ENCODE measurements at regions not wholly inside any gene's neighbourhood (a gene's known extent, or its start where the extent isn't known, plus 50 kb on each side); places are given as distances from the start of the nearest gene placed in this dataset.
"Not testable (repeated sequence)": the region's sequence is repeated elsewhere in the genome, so short reads cannot be mapped to it uniquely, and the experiment has no call there.

DNA sequence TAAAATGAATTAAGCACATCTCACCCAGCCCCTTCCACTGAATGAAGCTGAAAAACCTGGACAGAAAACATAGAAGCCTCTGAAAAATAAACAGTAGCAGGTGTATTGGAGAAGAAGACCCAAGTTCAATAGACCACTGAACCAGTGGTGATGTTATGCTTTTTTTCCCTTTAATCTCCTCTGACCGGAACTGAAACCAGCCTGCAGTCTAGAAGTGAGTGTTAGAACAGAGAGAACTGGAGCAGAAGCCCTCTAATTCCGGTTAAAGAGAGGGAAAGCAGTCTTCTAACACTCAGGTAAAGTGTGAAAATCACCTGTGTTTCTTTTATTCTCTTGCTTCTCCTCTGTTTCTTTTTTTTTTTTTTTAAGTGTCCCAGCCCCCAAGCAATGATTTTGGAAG lies 83.5 kb upstream of the CCL21 start:
- DNase-seq (ENCODE audit: low read depth in 3 of 3): no peak

DNA sequence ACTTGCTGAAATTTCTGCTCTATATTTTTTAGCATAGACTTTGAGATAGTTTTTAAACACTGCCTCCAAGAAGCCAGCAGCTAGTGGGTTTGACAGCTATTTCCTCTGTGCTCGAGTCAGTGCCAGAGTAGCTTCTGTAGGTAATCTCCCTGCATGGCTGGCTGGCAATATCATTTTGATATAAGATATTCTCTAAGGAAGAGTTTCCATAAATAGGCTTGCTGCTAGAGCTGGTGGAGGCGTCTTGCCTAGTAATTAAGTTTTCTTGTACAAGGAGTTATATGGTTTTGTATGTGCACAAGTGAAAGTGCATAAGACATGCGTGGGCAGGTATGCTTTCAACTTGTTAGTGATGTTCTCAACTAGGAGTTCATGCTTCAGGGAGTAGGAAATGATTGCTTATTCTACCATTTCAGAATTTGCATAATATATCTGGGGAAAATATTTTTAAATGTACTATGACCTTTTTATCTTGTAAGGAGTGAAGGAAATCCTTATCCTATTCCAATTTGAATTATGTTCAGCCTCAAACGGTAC lies 74.1 kb upstream of the CCL21 start:
- no peak for DNase-seq (ENCODE audit: low read depth in 3 of 3)

DNA sequence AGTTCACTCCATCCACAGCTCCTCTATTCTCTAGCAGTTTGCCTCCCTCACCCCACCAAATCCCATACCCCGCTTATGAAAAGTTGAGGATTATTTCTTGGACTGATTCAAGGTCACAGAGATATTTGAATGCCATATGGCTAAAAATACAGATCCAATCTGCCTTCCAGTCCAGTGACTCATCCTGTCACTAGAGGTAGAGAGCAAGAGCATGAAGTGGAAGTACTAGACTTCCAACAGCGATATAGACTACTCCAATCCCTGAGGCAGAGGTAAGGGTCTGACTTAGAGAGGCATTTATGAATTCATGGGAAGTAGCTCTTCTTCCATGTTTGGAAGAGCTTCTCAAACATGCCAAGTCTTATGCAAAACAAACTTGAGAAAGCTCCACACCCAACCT lies 72.4 kb upstream of the CCL21 start:
- no peak for DNase-seq (ENCODE audit: low read depth in 3 of 3)

GRCh38 chr9:34777666-34778065 lies 67.7 kb upstream of the CCL21 start:
- no peak for DNase-seq (ENCODE audit: low read depth in 3 of 3)

DNA sequence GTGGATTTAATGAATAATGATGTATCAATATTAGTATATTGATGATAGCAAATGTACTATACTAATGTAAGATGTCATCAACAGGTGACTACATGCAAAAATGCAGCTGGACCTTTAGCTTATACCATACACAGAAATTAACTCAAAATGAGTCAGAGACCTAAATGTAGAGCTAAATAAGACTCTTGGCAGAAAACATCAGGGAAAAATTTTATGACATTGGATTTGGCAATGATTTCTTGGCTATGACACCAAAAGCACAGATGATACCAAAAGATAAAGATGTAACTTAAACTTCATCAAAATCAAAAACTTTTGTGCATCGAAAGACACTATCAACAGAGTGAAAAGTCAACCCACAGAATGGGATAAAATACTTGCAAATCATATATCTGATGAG lies 64.0 kb upstream of the CCL21 start:
- no peak for DNase-seq (ENCODE audit: low read depth in 3 of 3)

GRCh38 chr9:34773306-34773910 lies 63.5 kb upstream of the CCL21 start:
- DNase-seq (ENCODE audit: low read depth in 3 of 3): no peak

DNA sequence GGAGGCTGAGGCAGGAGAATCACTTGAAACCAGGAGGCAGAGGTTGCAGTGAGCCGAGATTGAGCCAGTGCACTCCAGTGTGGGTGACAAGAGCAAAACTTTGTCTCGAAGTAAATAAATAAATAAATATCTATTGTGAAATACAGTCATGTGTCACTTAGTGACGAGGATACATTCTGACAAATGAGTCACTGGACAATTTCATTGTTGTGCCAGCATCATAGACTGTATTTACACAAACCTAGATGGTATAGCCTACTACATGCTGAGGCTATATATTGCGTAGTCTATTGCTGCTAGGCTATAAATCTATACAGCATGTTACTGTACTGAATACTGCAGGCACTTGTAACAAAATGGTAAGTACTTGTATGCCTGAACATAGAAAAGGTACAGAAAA lies 61.1 kb upstream of the CCL21 start:
- DNase-seq (ENCODE audit: low read depth in 3 of 3): no peak

DNA sequence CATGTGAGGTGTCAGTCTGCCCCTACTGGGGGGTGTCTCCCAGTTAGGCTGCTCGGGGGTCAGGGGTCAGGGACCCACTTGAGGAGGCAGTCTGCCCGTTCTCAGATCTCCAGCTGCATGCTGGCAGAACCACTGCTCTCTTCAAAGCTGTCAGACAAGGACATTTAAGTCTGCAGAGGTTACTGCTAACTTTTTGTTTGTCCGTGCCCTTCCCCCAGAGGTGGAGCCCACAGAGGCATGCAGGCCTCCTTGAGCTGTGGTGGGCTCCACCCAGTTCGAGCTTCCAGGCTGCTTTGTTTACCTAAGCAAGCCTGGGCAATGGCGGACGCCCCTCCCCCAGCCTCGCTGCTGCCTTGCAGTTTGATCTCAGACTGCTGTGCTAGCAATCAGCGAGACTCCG lies 57.2 kb upstream of the CCL21 start:
- not testable (repeated sequence) for DNase-seq (ENCODE audit: low read depth in 3 of 3)

- DNase-seq (ENCODE audit: low read depth in 3 of 3): peak; percentile 5 to 50 (median 26)
Measured at GRCh38 chr9:34760196-34761040, 50.5 kb upstream of the CCL21 start.
